Neutrophil (primary cell): ENCODE measurements at regions not wholly inside any gene's neighbourhood (a gene's known extent, or its start where the extent isn't known, plus 50 kb on each side); places are given as distances from the start of the nearest gene placed in this dataset.

Experiments
- H3K27ac ChIP-seq: fragments of 200-600 bp; sonication (generic); 2 replicates; pipeline ENCODE4 v1.5.1; 2016; ENCODE audit warnings: mild to moderate bottlenecking, moderate library complexity
- H3K27me3 ChIP-seq: fragments of 200-600 bp; sonication (generic); 2 replicates; pipeline ENCODE4 v1.6.0; 2016; ENCODE audit warnings: mild to moderate bottlenecking
- H3K36me3 ChIP-seq: fragments of 200-600 bp; sonication (generic); 2 replicates; pipeline ENCODE4 v1.5.1; 2017
- H3K4me1 ChIP-seq, 2 experiments: fragments of 200-600 bp in 1 of 2; sonication (generic) in 1 of 2; 1 replicate in 1 of 2; 2 replicates in 1 of 2; pipeline versions ENCODE4 v1.5.1 to v1.6.1; 2013 to 2016; ENCODE audit warnings: low read depth in 1 of 2, low read length in 1 of 2, mild to moderate bottlenecking in 1 of 2, moderate library complexity in 1 of 2; ENCODE audit not compliant: control insufficient read depth in 1 of 2, insufficient read depth in 1 of 2
- H3K4me3 ChIP-seq, 2 experiments: fragments of 200-600 bp in 1 of 2; sonication (generic) in 1 of 2; 1 replicate in 1 of 2; 2 replicates in 1 of 2; pipeline ENCODE4 v1.5.1; 2013 to 2016; ENCODE audit warnings: low read depth in 1 of 2, low read length in 1 of 2, mild to moderate bottlenecking in 1 of 2, moderate library complexity in 1 of 2
- H3K9me3 ChIP-seq: fragments of 200-600 bp; sonication (generic); 2 replicates; pipeline ENCODE4 v1.5.1; 2016
- TF ChIP-seq, protein P1 (sequence below): fragments of 200-600 bp; sonication (generic); IDR thresholded peaks from 2 replicates; pipeline ENCODE4 v1.5.1; 2016; ENCODE audit warnings: antibody characterized with exemption

DNA sequence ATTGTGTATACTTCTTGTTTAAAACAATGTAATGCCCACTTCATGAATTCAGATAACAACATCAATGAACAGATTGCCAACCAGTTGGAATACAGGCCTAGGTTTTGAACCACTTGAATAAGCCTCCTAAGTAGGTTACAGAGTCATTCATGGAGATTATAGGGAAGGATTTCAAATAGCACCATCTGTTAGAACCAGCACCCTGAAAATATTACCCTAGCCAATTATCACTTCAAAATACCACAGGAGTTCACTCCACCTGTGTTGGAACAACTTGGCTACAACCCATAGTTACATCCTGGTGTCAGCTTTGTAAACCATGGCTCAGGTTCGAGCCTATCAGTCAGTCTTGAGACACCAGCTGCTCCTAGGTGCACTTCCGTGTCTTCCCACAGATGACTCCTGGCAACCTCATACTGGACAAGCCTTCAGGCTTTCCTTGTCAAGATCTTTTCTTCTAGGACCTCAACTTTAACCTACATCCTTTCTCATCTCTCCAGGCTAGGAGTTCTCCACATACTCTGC, 350.0 kb downstream of the DEPDC1B start:
- Histone ChIP-seq H3K36me3 (no peaks in the 10 kb centered on the region), H3K27me3 (no peaks in the 10 kb centered on the region), H3K9me3 (no peaks in the 10 kb centered on the region), H3K4me3 (no peak overlapping the region), H3K27ac (no peak overlapping the region), H3K4me1 (no peaks in the 10 kb centered on the region)
- TF ChIP-seq, protein P1, sequence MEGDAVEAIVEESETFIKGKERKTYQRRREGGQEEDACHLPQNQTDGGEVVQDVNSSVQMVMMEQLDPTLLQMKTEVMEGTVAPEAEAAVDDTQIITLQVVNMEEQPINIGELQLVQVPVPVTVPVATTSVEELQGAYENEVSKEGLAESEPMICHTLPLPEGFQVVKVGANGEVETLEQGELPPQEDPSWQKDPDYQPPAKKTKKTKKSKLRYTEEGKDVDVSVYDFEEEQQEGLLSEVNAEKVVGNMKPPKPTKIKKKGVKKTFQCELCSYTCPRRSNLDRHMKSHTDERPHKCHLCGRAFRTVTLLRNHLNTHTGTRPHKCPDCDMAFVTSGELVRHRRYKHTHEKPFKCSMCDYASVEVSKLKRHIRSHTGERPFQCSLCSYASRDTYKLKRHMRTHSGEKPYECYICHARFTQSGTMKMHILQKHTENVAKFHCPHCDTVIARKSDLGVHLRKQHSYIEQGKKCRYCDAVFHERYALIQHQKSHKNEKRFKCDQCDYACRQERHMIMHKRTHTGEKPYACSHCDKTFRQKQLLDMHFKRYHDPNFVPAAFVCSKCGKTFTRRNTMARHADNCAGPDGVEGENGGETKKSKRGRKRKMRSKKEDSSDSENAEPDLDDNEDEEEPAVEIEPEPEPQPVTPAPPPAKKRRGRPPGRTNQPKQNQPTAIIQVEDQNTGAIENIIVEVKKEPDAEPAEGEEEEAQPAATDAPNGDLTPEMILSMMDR, result no peak

DNA sequence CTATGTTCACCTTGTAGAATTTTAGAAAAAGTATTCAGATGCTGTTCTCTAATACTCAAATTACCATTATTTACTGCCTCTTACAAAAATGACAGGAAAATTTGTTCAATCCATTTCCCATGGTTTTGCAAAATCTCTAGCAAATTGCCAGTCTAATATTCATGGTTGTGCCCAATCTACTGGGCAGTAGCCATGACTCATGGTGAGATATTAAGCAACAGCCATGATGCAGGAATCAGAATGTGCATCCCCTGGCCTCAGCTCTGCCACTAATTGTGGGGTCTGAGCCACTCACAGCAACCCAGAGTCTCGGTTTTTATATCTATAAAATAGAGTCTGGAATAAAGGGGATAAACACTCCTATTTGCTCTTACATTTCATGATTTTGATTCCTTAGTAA, 353.6 kb downstream of the DEPDC1B start:
- no peak overlapping the region for H3K4me3 ChIP-seq
- H3K4me1 ChIP-seq, result no peaks in the 10 kb centered on the region
- no peaks in the 10 kb centered on the region for H3K27me3 ChIP-seq
- H3K9me3 ChIP-seq, result no peaks in the 10 kb centered on the region
- no peaks in the 10 kb centered on the region for H3K36me3 ChIP-seq
- TF ChIP-seq, protein P1, result no peak
- H3K27ac ChIP-seq, result no peak overlapping the region

DNA sequence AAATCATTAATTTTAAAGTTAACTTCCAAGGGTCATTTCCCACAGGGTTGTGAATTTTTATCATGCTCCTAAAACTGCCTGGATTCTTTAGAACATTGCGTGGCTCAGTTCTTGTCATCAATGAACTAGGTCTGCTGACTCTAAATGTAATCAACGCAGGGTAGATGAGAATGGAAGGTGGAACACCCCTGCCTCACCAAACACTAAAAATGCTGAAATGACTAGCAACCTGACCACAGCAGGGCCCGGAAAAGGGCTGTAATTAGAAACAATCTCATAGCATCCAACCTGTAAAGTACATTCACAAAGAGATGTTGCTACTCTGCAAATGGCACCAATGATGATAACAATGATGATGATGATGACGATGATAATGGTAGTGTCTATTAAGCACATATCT, 356.9 kb downstream of the DEPDC1B start:
- Histone ChIP-seq H3K27me3 (no peaks in the 10 kb centered on the region), H3K27ac (no peak overlapping the region), H3K4me3 (no peak overlapping the region), H3K4me1 (no peaks in the 10 kb centered on the region), H3K36me3 (no peaks in the 10 kb centered on the region), H3K9me3 (no peaks in the 10 kb centered on the region)
- TF ChIP-seq, protein P1, result no peak

DNA sequence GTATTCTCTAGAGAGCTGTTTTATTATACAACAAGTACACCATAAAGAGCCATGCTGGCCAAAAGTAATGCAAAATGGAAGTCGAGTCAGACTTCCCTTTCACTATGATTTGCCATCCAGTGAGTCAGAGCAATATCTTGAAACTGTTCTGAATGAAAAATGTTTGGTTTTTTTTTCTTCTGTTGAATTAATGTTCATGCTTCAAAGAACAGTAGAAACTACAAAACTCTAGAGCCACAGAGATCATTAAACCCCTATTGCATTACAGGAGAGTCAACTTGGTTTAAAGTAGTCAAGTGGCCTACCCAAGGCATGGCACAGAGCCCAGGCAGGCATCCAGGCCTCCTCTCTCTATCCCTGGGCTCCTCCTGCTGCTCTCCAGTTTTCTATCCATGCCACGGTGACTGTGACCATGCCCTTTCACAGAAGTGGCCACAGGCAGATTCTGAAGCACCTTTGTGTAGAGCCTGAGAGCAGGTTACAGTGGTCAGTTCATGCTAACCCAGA, 358.9 kb downstream of the DEPDC1B start:
- H3K4me3 ChIP-seq, result no peak overlapping the region
- H3K27ac ChIP-seq, result no peak overlapping the region
- H3K4me1 ChIP-seq, result no peaks in the 10 kb centered on the region
- TF ChIP-seq, protein P1, result no peak
- no peaks in the 10 kb centered on the region for H3K27me3 ChIP-seq
- H3K9me3 ChIP-seq, result no peaks in the 10 kb centered on the region
- no peaks in the 10 kb centered on the region for H3K36me3 ChIP-seq

DNA sequence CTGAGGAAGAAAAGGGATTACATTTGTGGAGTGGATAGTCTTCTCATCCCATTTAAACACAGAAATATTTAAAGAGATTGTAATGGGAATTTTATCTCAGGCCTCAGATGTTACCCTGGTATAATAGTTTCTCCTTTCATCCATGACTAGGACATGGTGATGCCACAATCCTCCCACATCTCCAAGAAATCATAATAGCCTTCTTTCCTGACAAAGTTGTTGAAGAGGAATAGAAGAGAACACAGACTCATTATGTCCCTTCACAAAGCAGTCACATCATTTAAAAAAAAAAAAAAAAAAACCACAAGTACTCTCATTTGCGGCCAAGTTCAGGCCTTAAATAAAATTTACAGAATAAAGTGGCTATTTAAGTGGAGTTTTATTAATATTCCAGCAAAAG, 359.6 kb downstream of the DEPDC1B start:
- H3K9me3 ChIP-seq, result no peaks in the 10 kb centered on the region
- TF ChIP-seq, protein P1, result no peak
- no peak overlapping the region for H3K27ac ChIP-seq
- no peaks in the 10 kb centered on the region for H3K4me1 ChIP-seq
- no peak overlapping the region for H3K4me3 ChIP-seq
- no peaks in the 10 kb centered on the region for H3K36me3 ChIP-seq
- no peaks in the 10 kb centered on the region for H3K27me3 ChIP-seq
